ENCODE measurements at regions not wholly inside any gene's neighbourhood (a gene's known extent, or its start where the extent isn't known, plus 50 kb on each side); places are given as distances from the start of the nearest gene placed in this dataset.

GRCh38 chr3:194951931-194952582, 266.4 kb downstream of the FAM43A start:
- Histone ChIP-seq H3K18ac (ENCODE audit: insufficient read length, low read depth, low read length) (no peak overlapping the region), H3K4ac (ENCODE audit: low read depth, low read length) (no peak overlapping the region), H3K23me2 (ENCODE audit: insufficient read length, low read depth, low read length, poor library complexity, severe bottlenecking) (no peaks in the 10 kb centered on the region), H3K56ac (ENCODE audit: insufficient read length, low read depth, low read length) (no peak overlapping the region), H2AK5ac (ENCODE audit: insufficient read length, low read length) (no peak overlapping the region), H3T11ph (ENCODE audit: low read length) (no peak overlapping the region), H3K4me2 (ENCODE audit: insufficient read depth, insufficient read length, low read length) (no peak overlapping the region), H3K27ac (ENCODE audit: insufficient read length, low read depth, low read length) (no peak overlapping the region), H2BK5ac (ENCODE audit: insufficient read length, low read length) (no peak overlapping the region), H2AFZ (ENCODE audit: low read length) (no peak overlapping the region), H2BK12ac (ENCODE audit: insufficient read length, low read depth, low read length) (no peak overlapping the region), H4K20me1 (ENCODE audit: control insufficient read depth, insufficient read depth, insufficient read length) (no peaks in the 10 kb centered on the region), H3K79me2 (ENCODE audit: insufficient read depth, low read length) (no peaks in the 10 kb centered on the region), H3K14ac (ENCODE audit: insufficient read depth, low read length) (no peak overlapping the region), H4K8ac (replicated peaks; ENCODE audit: insufficient read length, low read depth, low read length) (no peak overlapping the region), H3K4me1 (ENCODE audit: insufficient read depth, low read length) (no peaks in the 10 kb centered on the region), H4K5ac (ENCODE audit: insufficient read length, low read depth, low read length) (no peak overlapping the region), H4K91ac (ENCODE audit: insufficient read length, low read depth, low read length) (no peak overlapping the region), H3K9ac (ENCODE audit: extremely low read depth, insufficient read length, low read length) (no peak overlapping the region), H2BK20ac (ENCODE audit: low read depth, low read length, poor library complexity, severe bottlenecking) (no peak overlapping the region), H3K79me1 (ENCODE audit: insufficient read depth, low read depth, low read length, poor library complexity, severe bottlenecking) (no peaks in the 10 kb centered on the region), H3K23ac (ENCODE audit: insufficient read length, low read depth, low read length) (no peak overlapping the region), H2BK120ac (ENCODE audit: low read depth, low read length, poor library complexity, severe bottlenecking) (no peak overlapping the region), H3K9me3 (ENCODE audit: control insufficient read depth, low read depth, low read length) (no peaks in the 10 kb centered on the region), H3K27me3 (ENCODE audit: insufficient read depth, low read length) (no peaks in the 10 kb centered on the region), H2BK15ac (ENCODE audit: low read depth, low read length) (no peak overlapping the region)
- Mint-ChIP-seq H3K4me1 (peaks cover 3 to 9% of the 10 kb centered on the region in 2 experiments), H3K36me3 (ENCODE audit: insufficient read depth in 1 of 3, low read depth in 3 of 3) (peaks cover 0 to 3% (median 0%) of the 10 kb centered on the region in 3 experiments; a peak in 1 of 7 replicates), H3K4me3 (no peak overlapping the region), H3K9me3 (peaks cover 0 to 4% of the 10 kb centered on the region in 2 experiments; a peak in 1 of 5 replicates), H3K27me3 (ENCODE audit: low read depth) (peaks cover 3% of the 10 kb centered on the region; the same call in 1 of the 2 replicates), H3K27ac (no peak overlapping the region)
- TF ChIP-seq, protein P1, sequence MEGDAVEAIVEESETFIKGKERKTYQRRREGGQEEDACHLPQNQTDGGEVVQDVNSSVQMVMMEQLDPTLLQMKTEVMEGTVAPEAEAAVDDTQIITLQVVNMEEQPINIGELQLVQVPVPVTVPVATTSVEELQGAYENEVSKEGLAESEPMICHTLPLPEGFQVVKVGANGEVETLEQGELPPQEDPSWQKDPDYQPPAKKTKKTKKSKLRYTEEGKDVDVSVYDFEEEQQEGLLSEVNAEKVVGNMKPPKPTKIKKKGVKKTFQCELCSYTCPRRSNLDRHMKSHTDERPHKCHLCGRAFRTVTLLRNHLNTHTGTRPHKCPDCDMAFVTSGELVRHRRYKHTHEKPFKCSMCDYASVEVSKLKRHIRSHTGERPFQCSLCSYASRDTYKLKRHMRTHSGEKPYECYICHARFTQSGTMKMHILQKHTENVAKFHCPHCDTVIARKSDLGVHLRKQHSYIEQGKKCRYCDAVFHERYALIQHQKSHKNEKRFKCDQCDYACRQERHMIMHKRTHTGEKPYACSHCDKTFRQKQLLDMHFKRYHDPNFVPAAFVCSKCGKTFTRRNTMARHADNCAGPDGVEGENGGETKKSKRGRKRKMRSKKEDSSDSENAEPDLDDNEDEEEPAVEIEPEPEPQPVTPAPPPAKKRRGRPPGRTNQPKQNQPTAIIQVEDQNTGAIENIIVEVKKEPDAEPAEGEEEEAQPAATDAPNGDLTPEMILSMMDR (conservative IDR thresholded peaks at IDR 0.05): no peak
- DNase-seq: no peak
- no CpG with 5 or more reads among the region's 6 CpGs for WGBS (ENCODE audit: extremely low coverage, insufficient read length, low lambda C conversion rate)
